ENCODE measurements at regions not wholly inside any gene's neighbourhood (a gene's known extent, or its start where the extent isn't known, plus 50 kb on each side); places are given as distances from the start of the nearest gene placed in this dataset.

GRCh38 chr16:85269165-85269564 is 156.9 kb upstream of the CIBAR2 start:
- TF ChIP-seq ADNP (CRISPR knock-in tag; IDR thresholded peaks at IDR 0.05), result no peak
- TF ChIP-seq PRPF4 (IDR thresholded peaks at IDR 0.05; ENCODE audit: low read depth, low read length, poor library complexity, severe bottlenecking), result no peak
- no peak for TF ChIP-seq ZNF747 (CRISPR knock-in tag; IDR thresholded peaks at IDR 0.05; ENCODE audit: borderline replicate concordance)
- TF ChIP-seq GZF1 (CRISPR knock-in tag; IDR thresholded peaks at IDR 0.05), result no peak
- TF ChIP-seq ZBTB20 (CRISPR knock-in tag; IDR thresholded peaks at IDR 0.05; ENCODE audit: borderline replicate concordance, low read depth), result no peak
- no peak for TF ChIP-seq ELF4 (CRISPR knock-in tag; IDR thresholded peaks at IDR 0.05; ENCODE audit: borderline replicate concordance)
- TF ChIP-seq PPARG (CRISPR knock-in tag; conservative IDR thresholded peaks at IDR 0.05), result no peak
- no peak for TF ChIP-seq RFXAP (CRISPR knock-in tag; IDR thresholded peaks at IDR 0.05; ENCODE audit: borderline replicate concordance)
- no peak for TF ChIP-seq KDM1A (CRISPR knock-in tag; IDR thresholded peaks at IDR 0.05)
- no peak for TF ChIP-seq ZNF790 (CRISPR knock-in tag; IDR thresholded peaks at IDR 0.05; ENCODE audit: borderline replicate concordance)
- TF ChIP-seq ATF2 (CRISPR knock-in tag; IDR thresholded peaks at IDR 0.05), result no peak
- no peak for TF ChIP-seq ZNF230 (CRISPR knock-in tag; IDR thresholded peaks at IDR 0.05)
- TF ChIP-seq, protein P1, sequence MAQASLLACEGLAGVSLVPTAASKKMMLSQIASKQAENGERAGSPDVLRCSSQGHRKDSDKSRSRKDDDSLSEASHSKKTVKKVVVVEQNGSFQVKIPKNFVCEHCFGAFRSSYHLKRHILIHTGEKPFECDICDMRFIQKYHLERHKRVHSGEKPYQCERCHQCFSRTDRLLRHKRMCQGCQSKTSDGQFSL (CRISPR knock-in tag; IDR thresholded peaks at IDR 0.05), result no peak
- no peak for TF ChIP-seq ZNF263 (CRISPR knock-in tag; IDR thresholded peaks at IDR 0.05)
- no peak for TF ChIP-seq ZNF598 (CRISPR knock-in tag; IDR thresholded peaks at IDR 0.05; ENCODE audit: borderline replicate concordance)
- no peak for TF ChIP-seq BORCS8-MEF2B (CRISPR knock-in tag; IDR thresholded peaks at IDR 0.05)
- no peak for TF ChIP-seq ZNF501 (CRISPR knock-in tag; IDR thresholded peaks at IDR 0.05)
- peaks cover 3% of the 10 kb centered on the region; the same call in 1 of the 2 replicates for H4K20me1 ChIP-seq (ENCODE audit: insufficient read depth, low read length)
- H3K27ac ChIP-seq (ENCODE audit: extremely low read length, insufficient read depth, low read length), result no peak overlapping the region
- H3K9ac ChIP-seq (ENCODE audit: insufficient read depth, low read depth, low read length), result no peak overlapping the region
- in situ Hi-C loops (cut with HindIII; ENCODE audit: extremely low pct_ligation_motif_present, low pct_unique_long_range_greater_than_20kb) (no loop called here), intact Hi-C loops (cut with micrococcal nuclease; ENCODE audit: unreplicated experiment) (no loop called here)
- no peaks in the 10 kb centered on the region for H3K4me1 ChIP-seq (ENCODE audit: insufficient read depth, low read length)
- no peak for ATAC-seq
- BruUV-seq (replicated peaks), result no TSS peak
- WGBS (ENCODE audit: low lambda C conversion rate), result 80% methylated on average over 9 of the region's 9 CpGs
- ChIA-PET CTCF (ENCODE audit: low intra/inter-chr PET ratio, low total read pairs) (no interaction called here), POLR2A (no interaction called here)
- H3K9me3 ChIP-seq (ENCODE audit: low read length), result no peaks in the 10 kb centered on the region
- no peak overlapping the region for H3K4me3 ChIP-seq (replicated peaks in 1 of 3; ENCODE audit: insufficient read depth in 1 of 3, low read depth in 2 of 3, low read length in 3 of 3)
- H3K4me2 ChIP-seq (ENCODE audit: low read depth, low read length), result no peak overlapping the region
- no peaks in the 10 kb centered on the region for H3K36me3 ChIP-seq (replicated peaks in 1 of 2; ENCODE audit: control insufficient read depth in 1 of 2, insufficient read depth in 2 of 2, low read length in 2 of 2)
- no peak overlapping the region for H2AFZ ChIP-seq (ENCODE audit: low read length)
- peaks cover 4 to 6% of the 10 kb centered on the region in 2 experiments; a peak in 2 of 5 replicates for H3K27me3 ChIP-seq (ENCODE audit: control insufficient read depth in 1 of 2, insufficient read depth in 2 of 2, low read length in 2 of 2)
- no peaks in the 10 kb centered on the region for H3K79me2 ChIP-seq (ENCODE audit: insufficient read depth, low read length)
- DNase-seq (ENCODE audit: low spot score), result no peak
- FAIRE-seq, result no peak
